A549 (cell line): ENCODE measurements at regions not wholly inside any gene's neighbourhood (a gene's known extent, or its start where the extent isn't known, plus 50 kb on each side); places are given as distances from the start of the nearest gene placed in this dataset.

Source experiments
- BHLHE40 ChIP-seq: IDR thresholded peaks from 2 replicates; pipeline ENCODE4 v1.6.1; 2012; ENCODE audit warnings: low read depth, low read length, inconsistent platforms
- CBX8 ChIP-seq: fragments of 200-600 bp; sonication (generic); IDR thresholded peaks from 2 replicates; pipeline ENCODE4 v1.6.1; 2016
- EP300 ChIP-seq, 2 experiments: fragments of >200 bp; sonication (Bioruptor Twin); formaldehyde crosslinking; IDR thresholded peaks; 2 replicates in 1 of 2; 3 replicates in 1 of 2; pipeline ENCODE4 v1.6.1; 2016 to 2017
- POLR2A ChIP-seq: IDR thresholded peaks from 2 replicates; pipeline ENCODE4 v1.6.1; 2012; ENCODE audit warnings: mild to moderate bottlenecking, low read length
- POLR2AphosphoS2 ChIP-seq: conservative IDR thresholded peaks from 2 replicates; pipeline ENCODE4 v1.6.1; 2012; ENCODE audit warnings: low read length, improper control_type of control experiment, inconsistent platforms
- ZNF302 ChIP-seq: fragments of 250-450 bp; sonication (Bioruptor Pico); IDR thresholded peaks from 2 replicates; pipeline ENCODE4 v1.9.0; 2021; ENCODE audit warnings: inconsistent platforms, mild to moderate bottlenecking, moderate library complexity
- TF ChIP-seq, protein P1 (sequence below): IDR thresholded peaks from 2 replicates; pipeline ENCODE4 v1.6.1; 2012; ENCODE audit warnings: low read depth, borderline replicate concordance
- TF ChIP-seq, protein P2 (sequence below): fragments of >200 bp; sonication (Bioruptor Twin); formaldehyde crosslinking; IDR thresholded peaks from 3 replicates; pipeline ENCODE4 v1.5.1; 2016
- TF ChIP-seq, protein P3 (sequence below): fragments of >200 bp; sonication (Bioruptor Twin); formaldehyde crosslinking; IDR thresholded peaks from 3 replicates; pipeline ENCODE4 v1.6.1; 2016
- TF ChIP-seq, protein P4 (sequence below): fragments of 200-600 bp; sonication (generic); IDR thresholded peaks from 2 replicates; pipeline ENCODE4 v1.6.1; 2016; ENCODE audit warnings: antibody characterized with exemption, mild to moderate bottlenecking, moderate library complexity

DNA sequence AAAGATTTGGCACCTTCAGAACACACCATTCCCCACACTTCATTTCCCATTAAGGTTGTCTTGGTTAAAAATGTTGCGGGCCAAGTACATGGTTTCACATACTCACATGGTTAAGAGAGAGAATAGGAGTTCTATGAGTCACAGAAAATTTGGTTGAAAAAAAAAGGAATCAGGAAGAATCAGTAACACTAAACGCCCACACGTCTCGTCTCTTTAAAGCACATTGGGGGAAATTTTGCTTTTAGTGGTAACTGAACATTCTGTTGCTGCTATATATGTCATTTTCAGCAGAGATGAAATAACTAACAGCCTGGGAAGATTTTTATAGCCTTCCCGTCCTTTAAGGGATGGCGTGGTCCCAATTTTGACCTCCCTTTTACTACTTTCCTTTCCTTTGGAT lies 132.9 kb upstream of the ERG start:
- TF ChIP-seq, protein P1, sequence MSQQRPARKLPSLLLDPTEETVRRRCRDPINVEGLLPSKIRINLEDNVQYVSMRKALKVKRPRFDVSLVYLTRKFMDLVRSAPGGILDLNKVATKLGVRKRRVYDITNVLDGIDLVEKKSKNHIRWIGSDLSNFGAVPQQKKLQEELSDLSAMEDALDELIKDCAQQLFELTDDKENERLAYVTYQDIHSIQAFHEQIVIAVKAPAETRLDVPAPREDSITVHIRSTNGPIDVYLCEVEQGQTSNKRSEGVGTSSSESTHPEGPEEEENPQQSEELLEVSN: no peak
- TF ChIP-seq POLR2AphosphoS2 (no peak), CBX8 (no peak), ZNF302 (CRISPR knock-in tag) (no peak), EP300 (IDR thresholded peaks at IDR 0.05) (no peak), POLR2A (no peak), BHLHE40 (no peak)
- TF ChIP-seq, protein P2, sequence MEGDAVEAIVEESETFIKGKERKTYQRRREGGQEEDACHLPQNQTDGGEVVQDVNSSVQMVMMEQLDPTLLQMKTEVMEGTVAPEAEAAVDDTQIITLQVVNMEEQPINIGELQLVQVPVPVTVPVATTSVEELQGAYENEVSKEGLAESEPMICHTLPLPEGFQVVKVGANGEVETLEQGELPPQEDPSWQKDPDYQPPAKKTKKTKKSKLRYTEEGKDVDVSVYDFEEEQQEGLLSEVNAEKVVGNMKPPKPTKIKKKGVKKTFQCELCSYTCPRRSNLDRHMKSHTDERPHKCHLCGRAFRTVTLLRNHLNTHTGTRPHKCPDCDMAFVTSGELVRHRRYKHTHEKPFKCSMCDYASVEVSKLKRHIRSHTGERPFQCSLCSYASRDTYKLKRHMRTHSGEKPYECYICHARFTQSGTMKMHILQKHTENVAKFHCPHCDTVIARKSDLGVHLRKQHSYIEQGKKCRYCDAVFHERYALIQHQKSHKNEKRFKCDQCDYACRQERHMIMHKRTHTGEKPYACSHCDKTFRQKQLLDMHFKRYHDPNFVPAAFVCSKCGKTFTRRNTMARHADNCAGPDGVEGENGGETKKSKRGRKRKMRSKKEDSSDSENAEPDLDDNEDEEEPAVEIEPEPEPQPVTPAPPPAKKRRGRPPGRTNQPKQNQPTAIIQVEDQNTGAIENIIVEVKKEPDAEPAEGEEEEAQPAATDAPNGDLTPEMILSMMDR: no peak
- TF ChIP-seq, protein P3, sequence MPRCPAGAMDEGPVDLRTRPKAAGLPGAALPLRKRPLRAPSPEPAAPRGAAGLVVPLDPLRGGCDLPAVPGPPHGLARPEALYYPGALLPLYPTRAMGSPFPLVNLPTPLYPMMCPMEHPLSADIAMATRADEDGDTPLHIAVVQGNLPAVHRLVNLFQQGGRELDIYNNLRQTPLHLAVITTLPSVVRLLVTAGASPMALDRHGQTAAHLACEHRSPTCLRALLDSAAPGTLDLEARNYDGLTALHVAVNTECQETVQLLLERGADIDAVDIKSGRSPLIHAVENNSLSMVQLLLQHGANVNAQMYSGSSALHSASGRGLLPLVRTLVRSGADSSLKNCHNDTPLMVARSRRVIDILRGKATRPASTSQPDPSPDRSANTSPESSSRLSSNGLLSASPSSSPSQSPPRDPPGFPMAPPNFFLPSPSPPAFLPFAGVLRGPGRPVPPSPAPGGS: no peak
- TF ChIP-seq, protein P4, sequence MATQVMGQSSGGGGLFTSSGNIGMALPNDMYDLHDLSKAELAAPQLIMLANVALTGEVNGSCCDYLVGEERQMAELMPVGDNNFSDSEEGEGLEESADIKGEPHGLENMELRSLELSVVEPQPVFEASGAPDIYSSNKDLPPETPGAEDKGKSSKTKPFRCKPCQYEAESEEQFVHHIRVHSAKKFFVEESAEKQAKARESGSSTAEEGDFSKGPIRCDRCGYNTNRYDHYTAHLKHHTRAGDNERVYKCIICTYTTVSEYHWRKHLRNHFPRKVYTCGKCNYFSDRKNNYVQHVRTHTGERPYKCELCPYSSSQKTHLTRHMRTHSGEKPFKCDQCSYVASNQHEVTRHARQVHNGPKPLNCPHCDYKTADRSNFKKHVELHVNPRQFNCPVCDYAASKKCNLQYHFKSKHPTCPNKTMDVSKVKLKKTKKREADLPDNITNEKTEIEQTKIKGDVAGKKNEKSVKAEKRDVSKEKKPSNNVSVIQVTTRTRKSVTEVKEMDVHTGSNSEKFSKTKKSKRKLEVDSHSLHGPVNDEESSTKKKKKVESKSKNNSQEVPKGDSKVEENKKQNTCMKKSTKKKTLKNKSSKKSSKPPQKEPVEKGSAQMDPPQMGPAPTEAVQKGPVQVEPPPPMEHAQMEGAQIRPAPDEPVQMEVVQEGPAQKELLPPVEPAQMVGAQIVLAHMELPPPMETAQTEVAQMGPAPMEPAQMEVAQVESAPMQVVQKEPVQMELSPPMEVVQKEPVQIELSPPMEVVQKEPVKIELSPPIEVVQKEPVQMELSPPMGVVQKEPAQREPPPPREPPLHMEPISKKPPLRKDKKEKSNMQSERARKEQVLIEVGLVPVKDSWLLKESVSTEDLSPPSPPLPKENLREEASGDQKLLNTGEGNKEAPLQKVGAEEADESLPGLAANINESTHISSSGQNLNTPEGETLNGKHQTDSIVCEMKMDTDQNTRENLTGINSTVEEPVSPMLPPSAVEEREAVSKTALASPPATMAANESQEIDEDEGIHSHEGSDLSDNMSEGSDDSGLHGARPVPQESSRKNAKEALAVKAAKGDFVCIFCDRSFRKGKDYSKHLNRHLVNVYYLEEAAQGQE: no peak
